ENCODE measurements at regions not wholly inside any gene's neighbourhood (a gene's known extent, or its start where the extent isn't known, plus 50 kb on each side); places are given as distances from the start of the nearest gene placed in this dataset.

DNA sequence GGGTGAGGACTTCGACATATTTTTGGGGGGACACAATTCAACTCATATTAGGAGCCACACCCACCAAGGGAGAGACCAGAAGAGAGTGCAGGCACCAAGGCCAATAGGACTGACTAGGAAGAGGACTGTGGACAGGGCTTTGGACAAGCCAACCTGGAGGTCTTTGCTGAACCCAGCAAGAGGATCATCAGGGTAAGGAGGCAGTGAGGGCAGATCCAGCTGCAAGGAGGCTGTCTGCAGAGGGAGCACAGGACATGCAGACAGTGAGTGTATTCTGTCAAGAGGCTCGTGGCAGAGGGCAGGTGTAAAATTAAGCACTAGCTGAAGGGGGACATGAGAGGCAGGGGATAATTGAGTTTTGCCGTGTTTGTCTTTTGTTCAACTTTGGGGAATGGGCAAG lies 83.4 kb upstream of the MGMT start:
- CTCF ChIA-PET: no interaction called here
- intact Hi-C loops (cut with micrococcal nuclease): no loop called here
- Histone ChIP-seq H2AFZ (ENCODE audit: low read depth, low read length, poor library complexity, severe bottlenecking) (no peak overlapping the region), H3K27ac (ENCODE audit: low read depth, low read length) (no peak overlapping the region), H3K4me1 (ENCODE audit: control insufficient read depth in 1 of 2, insufficient read depth in 2 of 2, low read length in 2 of 2) (no peaks in the 10 kb centered on the region), H3K9me3 (ENCODE audit: control insufficient read depth in 1 of 2, insufficient read depth in 1 of 2, low read depth in 1 of 2, low read length in 2 of 2) (peaks cover 10 to 19% of the 10 kb centered on the region in 2 experiments; a peak in 2 of 4 replicates), H4K20me1 (ENCODE audit: insufficient read depth) (no peaks in the 10 kb centered on the region), H3K36me3 (ENCODE audit: control insufficient read depth in 1 of 2, insufficient read depth in 2 of 2, low read length in 2 of 2) (no peaks in the 10 kb centered on the region), H3K4me3 (replicated peaks in 1 of 2; ENCODE audit: low read depth in 1 of 2, low read length in 2 of 2) (no peak overlapping the region), H3K9ac (ENCODE audit: low read length) (no peak overlapping the region), H3K27me3 (ENCODE audit: insufficient read depth, low read length) (no peaks in the 10 kb centered on the region), H3K4me2 (ENCODE audit: low read length) (no peak overlapping the region), H3K79me2 (ENCODE audit: insufficient read depth, low read length) (no peaks in the 10 kb centered on the region), H3K9me2 (ENCODE audit: insufficient read depth) (no peaks in the 10 kb centered on the region)
- ATAC-seq (no peak), DNase-seq (ENCODE audit: low read depth, low spot score) (no peak)
- POLR2A ChIA-PET: no interaction called here
- RAD21 ChIA-PET (ENCODE audit: low non-redundant PET in 1 of 2, low total read pairs in 2 of 2, uncharacterized antibody in 2 of 2, unreplicated experiment in 2 of 2): no interaction called here
- no peak for TF ChIP-seq EZH2phosphoT487 (IDR thresholded peaks at IDR 0.05; ENCODE audit: borderline replicate concordance)
- TF ChIP-seq, protein P1, sequence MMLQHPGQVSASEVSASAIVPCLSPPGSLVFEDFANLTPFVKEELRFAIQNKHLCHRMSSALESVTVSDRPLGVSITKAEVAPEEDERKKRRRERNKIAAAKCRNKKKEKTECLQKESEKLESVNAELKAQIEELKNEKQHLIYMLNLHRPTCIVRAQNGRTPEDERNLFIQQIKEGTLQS (IDR thresholded peaks at IDR 0.05): no peak
- TF ChIP-seq ELF1 (IDR thresholded peaks at IDR 0.05; ENCODE audit: borderline replicate concordance, low read depth): no peak
- no peak for TF ChIP-seq JUND (IDR thresholded peaks at IDR 0.05)
- TF ChIP-seq RAD21 (IDR thresholded peaks at IDR 0.05; ENCODE audit: low read depth): no peak
- no peak for TF ChIP-seq YY1 (IDR thresholded peaks at IDR 0.05; ENCODE audit: extremely low read depth, insufficient replicate concordance, low read depth, low read length)
- TF ChIP-seq ZFX (IDR thresholded peaks at IDR 0.05): no peak
- TF ChIP-seq ZNF274 (IDR thresholded peaks at IDR 0.05; ENCODE audit: low read depth, low read length): no peak
- no peak for TF ChIP-seq POLR2AphosphoS5 (IDR thresholded peaks at IDR 0.05; ENCODE audit: low read depth, low read length)
- no TSS peak for BruUV-seq (replicated peaks)

DNA sequence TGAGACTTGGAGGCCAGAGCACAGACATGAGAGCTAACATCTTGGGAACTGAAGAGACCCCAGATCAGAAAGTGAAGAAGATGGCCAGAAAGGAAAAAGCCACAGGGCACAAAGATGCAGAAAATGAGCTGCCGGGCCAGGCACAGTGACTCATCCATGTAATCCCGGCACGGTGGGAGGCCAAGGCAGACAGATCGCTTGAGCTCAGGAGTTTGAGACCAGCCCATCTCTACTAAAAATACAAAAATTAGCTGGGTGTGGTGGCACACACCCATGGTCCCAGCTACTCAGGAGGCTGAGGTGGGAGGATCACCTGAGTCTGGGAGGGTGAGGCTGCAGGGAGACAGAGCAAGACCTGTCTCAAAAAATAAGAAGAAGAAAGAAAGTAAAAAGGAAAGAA lies 81.4 kb upstream of the MGMT start:
- Histone ChIP-seq H3K9me3 (ENCODE audit: control insufficient read depth in 1 of 2, insufficient read depth in 1 of 2, low read depth in 1 of 2, low read length in 2 of 2) (peaks cover 3 to 11% of the 10 kb centered on the region in 2 experiments; a peak in 2 of 4 replicates), H3K9me2 (ENCODE audit: insufficient read depth) (no peaks in the 10 kb centered on the region), H3K4me1 (ENCODE audit: control insufficient read depth in 1 of 2, insufficient read depth in 2 of 2, low read length in 2 of 2) (no peaks in the 10 kb centered on the region), H3K27ac (ENCODE audit: low read depth, low read length) (no peak overlapping the region), H3K36me3 (ENCODE audit: control insufficient read depth in 1 of 2, insufficient read depth in 2 of 2, low read length in 2 of 2) (no peaks in the 10 kb centered on the region), H3K4me2 (ENCODE audit: low read length) (no peak overlapping the region), H3K4me3 (replicated peaks in 1 of 2; ENCODE audit: low read depth in 1 of 2, low read length in 2 of 2) (no peak overlapping the region), H2AFZ (ENCODE audit: low read depth, low read length, poor library complexity, severe bottlenecking) (no peak overlapping the region), H3K27me3 (ENCODE audit: insufficient read depth, low read length) (no peaks in the 10 kb centered on the region), H3K9ac (ENCODE audit: low read length) (no peak overlapping the region), H3K79me2 (ENCODE audit: insufficient read depth, low read length) (no peaks in the 10 kb centered on the region), H4K20me1 (ENCODE audit: insufficient read depth) (no peaks in the 10 kb centered on the region)
- TF ChIP-seq SP1 (IDR thresholded peaks at IDR 0.05; ENCODE audit: low read depth) (no peak), SIN3A (IDR thresholded peaks at IDR 0.05; ENCODE audit: low read depth) (no peak), TCF7L2 (IDR thresholded peaks at IDR 0.05; ENCODE audit: borderline replicate concordance, extremely low read depth, insufficient read depth, insufficient read length) (no peak), ZFX (IDR thresholded peaks at IDR 0.05) (no peak)
- ATAC-seq: no peak
- ChIA-PET POLR2A (no interaction called here), CTCF (no interaction called here), RAD21 (ENCODE audit: low non-redundant PET in 1 of 2, low total read pairs in 2 of 2, uncharacterized antibody in 2 of 2, unreplicated experiment in 2 of 2) (no interaction called here)
- no TSS peak for BruUV-seq (replicated peaks)
- DNase-seq (ENCODE audit: low read depth, low spot score): no peak
- intact Hi-C loops (cut with micrococcal nuclease): no loop called here
